Thoracic aorta (tissue), 2 donors: ENCODE measurements at regions not wholly inside any gene's neighbourhood (a gene's known extent, or its start where the extent isn't known, plus 50 kb on each side); places are given as distances from the start of the nearest gene placed in this dataset.

Experiments
- ATAC-seq: fragments of 150-250 bp; one replicate; pipeline ENCODE4 v1.8.0; 2017; ENCODE audit warnings: low read depth; ENCODE audit not compliant: insufficient number of reproducible peaks, low FRiP score
- DNase-seq: peaks from one replicate; pipeline ENCODE4 v3.0.0-alpha.2; 2020; ENCODE audit warnings: low spot score
- H3K27ac ChIP-seq, 2 donors: fragments of 200-600 bp; sonication (generic); 1 replicate in 1 of 2; 2 replicates in 1 of 2; pipeline ENCODE4 v1.5.1; 2016; ENCODE audit warnings: mild to moderate bottlenecking in 2 of 2, moderate library complexity in 2 of 2
- H3K27me3 ChIP-seq: fragments of 200-600 bp; sonication (generic); replicated peaks from 2 replicates; pipeline ENCODE4 v1.6.0; 2016; ENCODE audit warnings: mild to moderate bottlenecking; ENCODE audit not compliant: insufficient read depth
- H3K36me3 ChIP-seq: fragments of 200-600 bp; sonication (generic); one replicate; pipeline ENCODE4 v1.5.1; 2016
- H3K4me1 ChIP-seq, 2 donors: fragments of 200-600 bp; sonication (generic); 1 replicate in 1 of 2; 2 replicates in 1 of 2; pipeline versions ENCODE4 v1.5.1 to v1.6.0; 2016; ENCODE audit warnings: low read depth in 2 of 2, mild to moderate bottlenecking in 1 of 2; ENCODE audit not compliant: control insufficient read depth in 1 of 2
- H3K4me3 ChIP-seq: fragments of 200-600 bp; sonication (generic); 2 replicates; pipeline ENCODE4 v1.5.1; 2016; ENCODE audit warnings: mild to moderate bottlenecking
- H3K9me3 ChIP-seq: fragments of 200-600 bp; sonication (generic); 2 replicates; pipeline ENCODE4 v1.5.1; 2016
- CTCF ChIP-seq: fragments of 200-600 bp; sonication (generic); IDR thresholded peaks from one replicate; pipeline ENCODE4 v1.5.1; 2019; ENCODE audit warnings: antibody characterized with exemption

- Histone ChIP-seq H3K4me1 (no peaks in the 10 kb centered on the region), H3K27ac (no peak overlapping the region), H3K4me3 (no peak overlapping the region), H3K36me3 (no peaks in the 10 kb centered on the region), H3K27me3 (no peaks in the 10 kb centered on the region), H3K9me3 (no peaks in the 10 kb centered on the region)
- ATAC-seq (no peak), DNase-seq (no peak)
- no peak for TF ChIP-seq CTCF
These were observed 64.1 kb downstream of the CXCL12 start for GRCh38 chr10:44320756-44321155.

GRCh38 chr10:44317856-44318255, 67.0 kb downstream of the CXCL12 start:
- Histone ChIP-seq H3K4me3 (no peak overlapping the region), H3K27me3 (no peaks in the 10 kb centered on the region), H3K36me3 (no peaks in the 10 kb centered on the region), H3K27ac (no peak overlapping the region), H3K9me3 (no peaks in the 10 kb centered on the region), H3K4me1 (no peaks in the 10 kb centered on the region)
- DNase-seq (no peak), ATAC-seq (no peak)
- no peak for TF ChIP-seq CTCF

- H3K27me3 ChIP-seq, result no peaks in the 10 kb centered on the region
- ATAC-seq (no peak), DNase-seq (no peak)
- no peak for TF ChIP-seq CTCF
- H3K4me3 ChIP-seq, result no peak overlapping the region
- no peaks in the 10 kb centered on the region for H3K4me1 ChIP-seq
- no peaks in the 10 kb centered on the region for H3K36me3 ChIP-seq
- H3K27ac ChIP-seq, result no peak overlapping the region
- H3K9me3 ChIP-seq, result no peaks in the 10 kb centered on the region
These were observed 68.0 kb downstream of the CXCL12 start for GRCh38 chr10:44316922-44317215.

- H3K27me3 ChIP-seq, result no peaks in the 10 kb centered on the region
- H3K36me3 ChIP-seq, result no peaks in the 10 kb centered on the region
- no peak for TF ChIP-seq CTCF
- no peak for DNase-seq
- H3K27ac ChIP-seq, result no peak overlapping the region
- no peak for ATAC-seq
- no peaks in the 10 kb centered on the region for H3K9me3 ChIP-seq
- H3K4me3 ChIP-seq, result no peak overlapping the region
- H3K4me1 ChIP-seq, result no peaks in the 10 kb centered on the region
These were observed 68.5 kb downstream of the CXCL12 start for GRCh38 chr10:44316187-44316921.

GRCh38 chr10:44314802-44315460, 70.0 kb downstream of the CXCL12 start:
- no peaks in the 10 kb centered on the region for H3K36me3 ChIP-seq
- DNase-seq (no peak), ATAC-seq (no peak)
- TF ChIP-seq CTCF, result no peak
- H3K4me1 ChIP-seq, result peaks cover 0 to 10% of the 10 kb centered on the region in 2 donors
- no peak overlapping the region for H3K27ac ChIP-seq
- no peaks in the 10 kb centered on the region for H3K9me3 ChIP-seq
- no peak overlapping the region for H3K4me3 ChIP-seq
- H3K27me3 ChIP-seq, result no peaks in the 10 kb centered on the region
